Upper lobe of left lung (tissue), 4 donors: ENCODE measurements at regions not wholly inside any gene's neighbourhood (a gene's known extent, or its start where the extent isn't known, plus 50 kb on each side); places are given as distances from the start of the nearest gene placed in this dataset.

ENCODE experiments used
- POLR2A ChIP-seq, 4 donors: fragments of 450-650 bp; IDR thresholded peaks; one replicate each; pipeline ENCODE4 v1.5.1; 2016 to 2017; ENCODE audit warnings: antibody characterized with exemption in 4 of 4, mild to moderate bottlenecking in 2 of 4
- TF ChIP-seq, protein P1 (sequence below), 6 experiments: fragments of 450-650 bp in 4 of 6; fragments of 200-600 bp in 2 of 6; sonication (generic) in 2 of 6; IDR thresholded peaks; one replicate each; pipeline ENCODE4 v1.5.1; 2016 to 2019; ENCODE audit warnings: antibody characterized with exemption in 6 of 6

DNA sequence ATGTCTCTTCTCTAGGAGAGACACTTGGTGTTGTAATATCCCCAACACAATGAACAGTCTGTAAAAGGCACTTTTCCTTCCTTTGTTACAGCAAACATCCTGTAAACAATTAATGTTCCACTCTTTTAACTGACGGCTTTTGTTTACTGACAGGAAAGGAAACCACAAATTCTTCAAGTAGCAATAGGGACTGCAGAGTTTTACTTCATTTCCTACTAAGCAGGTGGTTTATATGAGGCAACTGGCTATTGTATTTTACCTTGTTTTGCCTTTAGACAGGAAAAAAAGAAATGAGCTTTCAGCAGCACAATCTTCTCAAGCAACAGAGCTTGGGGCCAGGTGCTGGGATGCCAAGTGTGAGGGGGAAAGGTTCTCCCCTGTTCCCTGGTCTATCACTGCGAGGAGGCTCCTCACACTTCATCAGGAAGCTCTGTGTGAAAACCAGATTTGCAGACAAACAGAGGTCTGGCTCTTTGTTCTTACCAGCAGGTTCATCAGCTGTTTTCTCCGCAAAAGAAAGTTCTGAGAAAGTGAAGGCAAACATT lies 51.2 kb downstream of the SIPA1L2 start:
- TF ChIP-seq, protein P1, sequence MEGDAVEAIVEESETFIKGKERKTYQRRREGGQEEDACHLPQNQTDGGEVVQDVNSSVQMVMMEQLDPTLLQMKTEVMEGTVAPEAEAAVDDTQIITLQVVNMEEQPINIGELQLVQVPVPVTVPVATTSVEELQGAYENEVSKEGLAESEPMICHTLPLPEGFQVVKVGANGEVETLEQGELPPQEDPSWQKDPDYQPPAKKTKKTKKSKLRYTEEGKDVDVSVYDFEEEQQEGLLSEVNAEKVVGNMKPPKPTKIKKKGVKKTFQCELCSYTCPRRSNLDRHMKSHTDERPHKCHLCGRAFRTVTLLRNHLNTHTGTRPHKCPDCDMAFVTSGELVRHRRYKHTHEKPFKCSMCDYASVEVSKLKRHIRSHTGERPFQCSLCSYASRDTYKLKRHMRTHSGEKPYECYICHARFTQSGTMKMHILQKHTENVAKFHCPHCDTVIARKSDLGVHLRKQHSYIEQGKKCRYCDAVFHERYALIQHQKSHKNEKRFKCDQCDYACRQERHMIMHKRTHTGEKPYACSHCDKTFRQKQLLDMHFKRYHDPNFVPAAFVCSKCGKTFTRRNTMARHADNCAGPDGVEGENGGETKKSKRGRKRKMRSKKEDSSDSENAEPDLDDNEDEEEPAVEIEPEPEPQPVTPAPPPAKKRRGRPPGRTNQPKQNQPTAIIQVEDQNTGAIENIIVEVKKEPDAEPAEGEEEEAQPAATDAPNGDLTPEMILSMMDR (IDR thresholded peaks at IDR 0.05): no peak
- TF ChIP-seq POLR2A (IDR thresholded peaks at IDR 0.05): no peak
